ENCODE measurements at regions not wholly inside any gene's neighbourhood (a gene's known extent, or its start where the extent isn't known, plus 50 kb on each side); places are given as distances from the start of the nearest gene placed in this dataset.
"Not testable (repeated sequence)": the region's sequence is repeated elsewhere in the genome, so short reads cannot be mapped to it uniquely, and the experiment has no call there.

- no peak for DNase-seq (ENCODE audit: low read depth)
These were observed 142.4 kb downstream of the ZFP64 start for GRCh38 chr20:52049001-52049731.

GRCh38 chr20:52047811-52048764 lies 143.5 kb downstream of the ZFP64 start:
- DNase-seq (ENCODE audit: low read depth), result peak; percentile 22

- no peak for DNase-seq (ENCODE audit: low read depth)
These were observed 149.6 kb downstream of the ZFP64 start for GRCh38 chr20:52041966-52042365.

GRCh38 chr20:52039790-52040189 lies 151.8 kb downstream of the ZFP64 start:
- DNase-seq (ENCODE audit: low read depth), result no peak

- not testable (repeated sequence) for DNase-seq (ENCODE audit: low read depth)
These were observed 152.9 kb downstream of the ZFP64 start for GRCh38 chr20:52038632-52039031.

GRCh38 chr20:52037370-52037769 lies 154.2 kb downstream of the ZFP64 start:
- no peak for DNase-seq (ENCODE audit: low read depth)

GRCh38 chr20:52035977-52036376 lies 155.6 kb downstream of the ZFP64 start:
- no peak for DNase-seq (ENCODE audit: low read depth)

GRCh38 chr20:52035498-52035897 lies 156.1 kb downstream of the ZFP64 start:
- no peak for DNase-seq (ENCODE audit: low read depth)

- DNase-seq (ENCODE audit: low read depth), result no peak
These were observed 157.0 kb downstream of the ZFP64 start for GRCh38 chr20:52034581-52034980.

GRCh38 chr20:52033313-52033712 lies 158.3 kb downstream of the ZFP64 start:
- DNase-seq (ENCODE audit: low read depth), result no peak

GRCh38 chr20:52032304-52032683 lies 159.3 kb downstream of the ZFP64 start:
- DNase-seq (ENCODE audit: low read depth), result not testable (repeated sequence)

GRCh38 chr20:52031563-52032303 lies 159.8 kb downstream of the ZFP64 start:
- peak; percentile 71 for DNase-seq (ENCODE audit: low read depth)

- no peak for DNase-seq (ENCODE audit: low read depth)
These were observed 160.4 kb downstream of the ZFP64 start for GRCh38 chr20:52031206-52031562.

GRCh38 chr20:52029129-52029528 lies 162.4 kb downstream of the ZFP64 start:
- DNase-seq (ENCODE audit: low read depth), result not testable (repeated sequence)

- no peak for DNase-seq (ENCODE audit: low read depth)
These were observed 165.6 kb downstream of the ZFP64 start for GRCh38 chr20:52025938-52026337.

GRCh38 chr20:52019313-52019712 lies 172.3 kb downstream of the ZFP64 start:
- no peak for DNase-seq (ENCODE audit: low read depth)

GRCh38 chr20:52017669-52018317 lies 173.8 kb downstream of the ZFP64 start:
- no peak for DNase-seq (ENCODE audit: low read depth)

GRCh38 chr20:52016022-52016421 lies 175.6 kb downstream of the ZFP64 start:
- no peak for DNase-seq (ENCODE audit: low read depth)

GRCh38 chr20:52015155-52015554 lies 176.4 kb downstream of the ZFP64 start:
- no peak for DNase-seq (ENCODE audit: low read depth)

- no peak for DNase-seq (ENCODE audit: low read depth)
These were observed 179.5 kb downstream of the ZFP64 start for GRCh38 chr20:52012079-52012478.

GRCh38 chr20:52011093-52011492 lies 180.5 kb downstream of the ZFP64 start:
- no peak for DNase-seq (ENCODE audit: low read depth)

- no peak for DNase-seq (ENCODE audit: low read depth)
These were observed 181.0 kb downstream of the ZFP64 start for GRCh38 chr20:52010541-52010940.
